Esophagus muscularis mucosa (tissue), 4 donors: ENCODE measurements at regions not wholly inside any gene's neighbourhood (a gene's known extent, or its start where the extent isn't known, plus 50 kb on each side); places are given as distances from the start of the nearest gene placed in this dataset.
"Not testable (repeated sequence)": the region's sequence is repeated elsewhere in the genome, so short reads cannot be mapped to it uniquely, and the experiment has no call there.

ENCODE experiments used
- DNase-seq: peaks from one replicate; pipeline ENCODE4 v3.0.0-alpha.2; 2017; ENCODE audit errors: extremely low spot score
- H3K27ac ChIP-seq, 4 donors: fragments of 200-600 bp; sonication (generic); replicated peaks in 1 of 4; 1 replicate in 3 of 4; 2 replicates in 1 of 4; pipeline ENCODE4 v1.5.1; 2016 to 2019; ENCODE audit warnings: mild to moderate bottlenecking in 1 of 4
- H3K27me3 ChIP-seq, 4 donors: fragments of 200-600 bp; sonication (generic); one replicate each; pipeline versions ENCODE4 v1.5.1 to v1.6.0; 2016 to 2019
- H3K36me3 ChIP-seq, 4 donors: fragments of 200-600 bp; sonication (generic); one replicate each; pipeline ENCODE4 v1.5.1; 2016 to 2019
- H3K4me1 ChIP-seq, 4 donors: fragments of 200-600 bp; sonication (generic); one replicate each; pipeline ENCODE4 v1.5.1; 2016 to 2019
- H3K4me3 ChIP-seq, 4 donors: fragments of 200-600 bp; sonication (generic); 1 replicate in 2 of 4; 2 replicates in 2 of 4; pipeline ENCODE4 v1.5.1; 2016 to 2019; ENCODE audit warnings: mild to moderate bottlenecking in 4 of 4, moderate library complexity in 1 of 4
- H3K9me3 ChIP-seq, 4 donors: fragments of 200-600 bp; sonication (generic); 1 replicate in 3 of 4; 2 replicates in 1 of 4; pipeline ENCODE4 v1.5.1; 2016 to 2019
- WGBS: methylation state at CpG from one replicate; pipeline ENCODE4 v1.1.5; 2018; 5-methylcytosine and 5-hydroxymethylcytosine counted together
- intact Hi-C: fragments of 100-400 bp; cut with DNase I; formaldehyde crosslinking; loops from one replicate; pipeline ENCODE4 v1.15.1; 2023
- TF ChIP-seq, protein P1 (sequence below), 3 experiments: fragments of 200-600 bp in 2 of 3; fragments of 450-650 bp in 1 of 3; sonication (generic) in 2 of 3; IDR thresholded peaks; one replicate each; pipeline ENCODE4 v1.5.1; 2017 to 2019; ENCODE audit warnings: antibody characterized with exemption in 3 of 3, mild to moderate bottlenecking in 2 of 3, moderate library complexity in 1 of 3

DNA sequence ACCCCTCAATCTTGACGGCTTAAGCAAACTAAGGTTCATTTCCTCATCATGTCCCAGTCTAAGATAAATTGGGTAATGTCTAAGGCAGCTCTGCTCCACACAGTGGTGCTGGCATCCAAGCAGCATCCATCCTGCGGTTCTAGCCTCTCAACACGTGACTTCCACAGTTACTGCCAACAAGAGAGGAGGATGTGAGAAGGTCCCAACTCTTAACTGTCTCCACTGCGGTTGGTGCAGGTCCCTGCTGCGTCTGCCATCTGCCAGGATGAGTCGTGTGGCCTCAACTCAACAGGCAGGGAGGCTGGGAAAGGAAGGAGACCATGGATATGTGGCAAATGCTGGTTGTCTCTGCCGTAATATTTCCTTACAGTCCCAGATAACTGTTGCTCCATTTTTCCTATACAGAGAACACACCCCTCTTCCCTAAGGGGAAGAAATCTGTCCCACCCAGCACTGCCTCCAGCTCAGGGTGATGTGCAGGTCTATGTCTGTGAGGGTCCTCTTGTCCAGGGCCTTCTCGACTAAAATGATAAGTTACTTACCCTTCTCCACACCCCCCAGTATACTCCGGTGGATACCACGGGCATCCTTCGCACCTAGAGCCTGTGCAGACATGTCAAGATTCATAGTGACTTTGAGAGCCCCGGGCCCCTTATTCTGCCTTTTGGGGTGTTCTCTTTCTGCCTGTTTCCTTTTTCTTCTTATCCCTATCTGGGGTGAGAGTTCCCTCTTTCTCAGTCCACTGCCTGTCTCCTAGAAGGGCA lies 64.7 kb downstream of the KCNJ18 start:
- no peak overlapping the region for H3K27ac ChIP-seq
- intact Hi-C loops = no loop called here
- WGBS = 70% methylated on average over 10 of the region's 12 CpGs
- peaks cover 0 to 4% (median 0%) of the 10 kb centered on the region in 4 donors for H3K27me3 ChIP-seq
- no peaks in the 10 kb centered on the region for H3K4me1 ChIP-seq
- H3K9me3 ChIP-seq = peaks cover 0 to 9% (median 0%) of the 10 kb centered on the region in 4 donors
- TF ChIP-seq, protein P1, sequence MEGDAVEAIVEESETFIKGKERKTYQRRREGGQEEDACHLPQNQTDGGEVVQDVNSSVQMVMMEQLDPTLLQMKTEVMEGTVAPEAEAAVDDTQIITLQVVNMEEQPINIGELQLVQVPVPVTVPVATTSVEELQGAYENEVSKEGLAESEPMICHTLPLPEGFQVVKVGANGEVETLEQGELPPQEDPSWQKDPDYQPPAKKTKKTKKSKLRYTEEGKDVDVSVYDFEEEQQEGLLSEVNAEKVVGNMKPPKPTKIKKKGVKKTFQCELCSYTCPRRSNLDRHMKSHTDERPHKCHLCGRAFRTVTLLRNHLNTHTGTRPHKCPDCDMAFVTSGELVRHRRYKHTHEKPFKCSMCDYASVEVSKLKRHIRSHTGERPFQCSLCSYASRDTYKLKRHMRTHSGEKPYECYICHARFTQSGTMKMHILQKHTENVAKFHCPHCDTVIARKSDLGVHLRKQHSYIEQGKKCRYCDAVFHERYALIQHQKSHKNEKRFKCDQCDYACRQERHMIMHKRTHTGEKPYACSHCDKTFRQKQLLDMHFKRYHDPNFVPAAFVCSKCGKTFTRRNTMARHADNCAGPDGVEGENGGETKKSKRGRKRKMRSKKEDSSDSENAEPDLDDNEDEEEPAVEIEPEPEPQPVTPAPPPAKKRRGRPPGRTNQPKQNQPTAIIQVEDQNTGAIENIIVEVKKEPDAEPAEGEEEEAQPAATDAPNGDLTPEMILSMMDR (IDR thresholded peaks at IDR 0.05) = no peak
- no peaks in the 10 kb centered on the region for H3K36me3 ChIP-seq
- H3K4me3 ChIP-seq = no peak overlapping the region
- no peak for DNase-seq

DNA sequence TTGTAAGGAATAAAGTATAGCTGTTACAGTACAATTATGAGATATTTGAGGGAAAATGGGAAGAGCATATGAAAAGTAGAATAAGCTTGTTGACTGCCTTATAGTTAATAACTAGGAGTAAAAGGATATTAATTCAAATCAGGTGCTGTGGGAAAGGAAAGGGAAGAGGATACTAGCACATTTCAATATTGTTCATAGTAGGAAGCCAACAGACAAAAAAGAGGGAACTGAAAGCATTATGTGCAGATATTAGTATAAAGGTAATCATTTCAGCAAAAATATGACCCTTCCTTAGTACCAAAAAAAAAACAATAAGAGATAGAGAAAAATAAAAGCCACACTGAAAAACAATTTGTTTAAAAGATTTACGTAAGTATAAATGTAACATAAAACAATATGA lies 67.3 kb downstream of the KCNJ18 start:
- H3K4me3 ChIP-seq, H3K4me1 ChIP-seq, H3K9me3 ChIP-seq, intact Hi-C loops, H3K27me3 ChIP-seq, H3K27ac ChIP-seq, H3K36me3 ChIP-seq, DNase-seq: not testable (repeated sequence)
- WGBS = no CpG with 5 or more reads among the region's 1 CpG

DNA sequence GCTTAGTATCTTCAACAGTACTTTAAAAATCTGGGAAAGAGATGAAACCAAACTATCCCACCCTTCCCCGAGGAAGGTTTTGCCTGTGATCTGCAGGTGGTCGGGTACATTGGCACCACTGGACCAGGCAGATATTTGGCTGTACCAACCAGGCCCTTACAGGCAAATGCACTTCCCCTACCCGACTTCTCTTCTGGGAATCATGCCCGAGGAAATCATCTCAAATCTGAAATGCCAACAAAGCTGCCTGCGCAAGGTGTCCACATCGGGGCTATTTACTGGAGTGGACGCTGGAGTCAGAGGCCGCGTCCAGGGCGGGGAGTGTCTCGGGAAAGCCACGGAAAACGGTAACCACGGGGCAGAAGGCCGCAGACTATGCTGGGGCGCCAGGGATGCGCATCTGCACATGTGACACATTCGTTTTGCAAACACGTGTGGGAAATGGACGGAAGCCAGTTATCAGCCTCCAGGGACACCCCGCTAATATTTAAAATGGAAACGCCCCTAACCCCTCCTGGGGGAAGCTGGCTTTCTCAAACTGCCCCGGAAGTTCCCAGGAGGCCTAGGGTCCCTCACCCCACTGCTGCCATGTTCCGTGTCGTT lies 71.5 kb downstream of the KCNJ18 start:
- H3K27me3 ChIP-seq, H3K4me3 ChIP-seq, DNase-seq, intact Hi-C loops, H3K36me3 ChIP-seq, H3K9me3 ChIP-seq, H3K27ac ChIP-seq, H3K4me1 ChIP-seq: not testable (repeated sequence)
- 86% methylated on average over 21 of the region's 25 CpGs for WGBS

DNA sequence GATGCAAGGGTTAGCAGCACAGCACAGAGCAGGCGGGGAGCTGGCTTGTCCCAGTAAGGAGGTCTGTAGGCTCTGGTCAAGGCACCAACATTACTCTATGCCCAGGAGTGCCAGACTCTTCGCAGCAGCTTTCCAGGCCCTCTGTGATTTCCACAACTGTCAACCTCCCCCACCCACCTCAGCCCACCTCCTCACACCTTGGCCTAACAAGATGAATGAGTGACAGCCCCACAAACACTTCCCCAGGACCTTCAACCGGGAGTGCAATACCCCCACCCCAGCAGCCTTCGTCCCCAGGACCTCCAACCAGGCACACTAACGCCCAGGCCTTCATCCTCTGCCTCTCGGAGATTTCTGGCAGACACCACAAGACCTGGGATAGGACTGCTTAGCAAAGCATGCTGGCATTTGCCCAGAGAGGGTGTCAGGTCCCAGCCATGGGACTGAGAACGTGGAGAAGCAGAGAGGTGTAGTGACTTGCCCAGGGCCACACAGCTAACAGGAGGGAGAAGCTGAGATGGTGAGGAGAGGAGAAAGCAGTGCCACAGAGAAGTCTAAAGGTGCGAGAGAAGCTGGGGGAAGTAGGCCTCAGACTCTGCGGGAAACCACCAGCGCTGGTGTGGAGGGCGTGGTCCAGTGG lies 73.4 kb downstream of the KCNJ18 start:
- H3K4me3 ChIP-seq, H3K27me3 ChIP-seq, H3K27ac ChIP-seq, intact Hi-C loops, H3K36me3 ChIP-seq, H3K9me3 ChIP-seq, H3K4me1 ChIP-seq: not testable (repeated sequence)
- peak; percentile 86 for DNase-seq
- 66% methylated on average over 11 of the region's 11 CpGs for WGBS

DNA sequence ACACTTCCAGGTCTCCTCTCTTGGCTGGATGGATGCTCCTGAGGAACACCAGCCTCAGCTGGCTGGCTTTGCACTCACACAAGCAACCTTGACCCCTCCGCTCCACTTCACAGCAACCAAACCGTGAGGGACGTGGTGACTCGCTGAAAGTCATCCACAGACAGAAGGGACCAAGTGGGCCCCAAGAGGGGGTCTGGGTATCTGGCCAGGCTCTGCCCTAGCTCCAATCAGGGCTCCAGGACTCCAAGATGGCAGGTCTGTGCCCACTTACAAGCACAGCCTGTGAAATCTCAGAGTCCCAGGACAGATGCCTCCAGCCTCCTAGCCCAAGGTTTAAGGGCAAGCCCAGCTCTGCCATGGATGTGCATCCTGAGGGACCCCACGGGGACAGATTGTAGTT lies 74.2 kb downstream of the KCNJ18 start:
- 81% methylated on average over 4 of the region's 5 CpGs for WGBS
- H3K36me3 ChIP-seq, H3K27me3 ChIP-seq, H3K4me3 ChIP-seq, H3K9me3 ChIP-seq, intact Hi-C loops, H3K4me1 ChIP-seq, H3K27ac ChIP-seq: not testable (repeated sequence)
- DNase-seq = peak; percentile 37

DNA sequence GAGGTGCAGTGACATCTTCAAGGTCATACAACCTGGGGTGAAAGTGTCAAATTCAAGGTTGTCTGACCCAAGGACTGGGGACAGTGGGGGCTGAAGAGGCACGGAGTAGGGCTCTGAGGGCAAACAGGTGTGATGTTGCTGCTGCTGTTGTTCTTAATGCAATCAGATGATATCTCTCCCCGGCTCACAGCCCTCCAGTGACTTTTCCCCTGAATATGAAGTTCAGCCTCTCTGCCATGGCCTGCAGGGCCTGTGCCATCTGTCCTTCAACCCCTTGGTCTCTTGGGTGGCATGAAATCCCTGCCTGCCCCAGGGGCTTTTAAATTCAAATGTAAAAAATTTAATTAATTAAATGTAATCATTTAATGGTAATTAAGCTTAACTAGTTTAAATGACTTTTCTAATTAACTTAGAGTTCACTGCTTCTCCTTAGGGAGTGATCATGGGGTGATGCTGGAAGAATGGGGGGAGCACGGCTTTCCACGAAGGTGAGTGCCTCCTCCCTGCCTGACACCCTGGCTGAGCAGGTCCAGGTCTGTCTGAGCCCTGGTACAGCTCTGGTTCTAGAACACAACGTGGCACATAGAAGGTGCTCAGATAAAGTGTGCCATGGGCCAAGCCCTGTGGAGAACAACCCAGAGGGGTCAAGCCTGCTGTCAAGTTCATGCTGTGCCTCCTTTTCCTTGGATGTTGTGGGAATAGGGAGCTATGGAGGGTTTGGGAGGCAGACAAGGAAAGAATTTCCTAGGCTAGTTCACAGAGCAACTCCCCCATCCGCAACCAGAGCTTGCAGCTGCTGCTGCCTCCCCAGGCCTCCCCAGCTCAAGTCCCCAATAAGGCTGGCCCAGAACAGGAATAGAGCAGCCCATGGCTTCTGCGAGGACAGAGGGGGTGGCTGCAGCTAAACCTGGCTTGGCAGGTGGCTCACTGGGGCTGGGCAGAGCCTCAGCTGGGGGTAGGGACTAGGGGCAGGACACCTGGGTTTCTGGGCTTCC lies 75.1 kb downstream of the KCNJ18 start:
- 58% methylated on average over 6 of the region's 7 CpGs for WGBS
- intact Hi-C loops = not testable (repeated sequence)

DNA sequence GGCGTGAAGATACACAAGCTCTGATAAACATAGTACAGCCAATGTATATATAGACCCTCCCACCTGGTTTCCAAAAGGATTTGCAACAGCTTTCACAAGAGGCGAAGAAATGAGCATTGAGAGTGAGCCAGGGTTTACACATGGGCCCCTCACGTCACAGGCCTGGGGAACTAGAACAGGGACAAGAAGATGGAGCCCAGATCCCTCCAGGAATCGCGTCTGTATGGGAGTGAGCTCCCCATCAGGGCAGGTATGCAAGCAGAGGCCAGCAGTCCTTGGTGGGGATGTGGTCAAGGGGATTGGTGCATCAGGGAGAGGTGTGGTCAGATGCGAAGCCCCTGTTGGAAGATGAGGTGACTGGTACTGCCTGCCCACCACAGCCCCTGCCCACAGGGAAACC lies 75.9 kb downstream of the KCNJ18 start:
- WGBS = 59% methylated on average over 6 of the region's 6 CpGs
- H3K4me1 ChIP-seq, H3K27me3 ChIP-seq, H3K36me3 ChIP-seq, H3K27ac ChIP-seq, H3K4me3 ChIP-seq, intact Hi-C loops, H3K9me3 ChIP-seq: not testable (repeated sequence)
- peak; percentile 91 for DNase-seq

More for the DNA sequence above, 75.1 kb downstream of the KCNJ18 start:
- DNase-seq = peak; percentile 85
- not testable (repeated sequence) for H3K4me1 ChIP-seq, H3K27ac ChIP-seq, H3K27me3 ChIP-seq, H3K4me3 ChIP-seq, H3K36me3 ChIP-seq, H3K9me3 ChIP-seq

DNA sequence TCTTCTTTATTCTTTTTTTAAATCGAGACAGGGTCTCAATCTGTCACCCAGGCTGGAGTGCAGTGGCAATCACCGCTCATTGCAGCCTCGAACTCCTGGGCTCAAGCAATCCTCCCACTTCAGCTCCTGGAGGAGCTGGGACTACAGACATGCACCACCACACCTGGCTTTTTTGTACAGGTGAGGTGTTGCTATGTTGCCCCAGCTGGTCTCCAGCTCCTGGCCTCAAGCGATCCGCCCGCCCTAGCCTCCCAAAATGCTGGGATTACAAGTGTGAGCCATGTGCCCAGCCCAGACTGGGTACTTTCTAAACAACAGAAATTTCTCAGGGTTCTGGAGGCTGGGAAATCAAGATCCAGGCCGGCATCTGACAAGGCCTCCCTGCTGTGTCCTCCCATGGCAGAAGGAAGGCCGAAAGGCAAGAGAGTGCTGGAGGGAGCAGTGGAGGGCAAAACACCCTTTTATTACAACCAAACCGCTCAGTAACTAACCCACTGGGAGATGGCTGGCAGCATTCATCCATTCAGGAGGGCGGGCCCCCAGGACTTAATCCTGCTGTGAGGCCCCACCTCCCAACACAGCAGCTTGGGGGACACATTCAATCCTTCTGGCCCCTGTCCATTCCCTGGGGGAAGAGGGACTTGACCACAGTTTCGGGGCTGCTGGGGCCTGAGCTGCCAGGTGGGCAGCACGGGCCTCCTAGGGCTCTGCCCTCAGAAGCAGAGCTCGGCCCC lies 76.6 kb downstream of the KCNJ18 start:
- peak; percentile 91 for DNase-seq
- H3K27me3 ChIP-seq, H3K4me1 ChIP-seq, H3K27ac ChIP-seq, intact Hi-C loops, H3K9me3 ChIP-seq, H3K36me3 ChIP-seq, H3K4me3 ChIP-seq: not testable (repeated sequence)
- WGBS = 82% methylated on average over 12 of the region's 13 CpGs

DNA sequence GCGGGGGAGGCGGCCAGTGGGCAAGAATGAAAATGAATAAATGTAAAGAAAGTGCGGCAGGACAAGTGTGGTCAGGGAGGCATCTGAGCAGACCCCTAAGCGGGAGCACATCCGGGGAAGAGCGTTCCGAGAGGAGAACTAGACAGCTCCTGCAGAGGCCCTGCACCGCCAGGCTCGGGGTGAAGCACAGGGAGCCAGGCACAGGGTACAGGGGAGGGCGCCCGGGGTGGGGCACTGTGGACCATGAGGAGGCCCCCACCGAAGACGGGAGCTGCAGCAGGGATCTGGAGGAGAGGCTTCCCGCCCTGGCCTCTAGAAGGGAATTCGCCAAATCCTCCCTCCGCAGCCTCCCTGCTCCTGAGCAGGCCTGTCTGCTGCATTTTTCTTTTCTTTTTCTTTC lies 77.5 kb downstream of the KCNJ18 start:
- intact Hi-C loops, H3K36me3 ChIP-seq, H3K9me3 ChIP-seq, H3K4me3 ChIP-seq, H3K27ac ChIP-seq, H3K27me3 ChIP-seq, H3K4me1 ChIP-seq: not testable (repeated sequence)
- peak; percentile 29 for DNase-seq
- WGBS = 95% methylated on average over 14 of the region's 16 CpGs

DNA sequence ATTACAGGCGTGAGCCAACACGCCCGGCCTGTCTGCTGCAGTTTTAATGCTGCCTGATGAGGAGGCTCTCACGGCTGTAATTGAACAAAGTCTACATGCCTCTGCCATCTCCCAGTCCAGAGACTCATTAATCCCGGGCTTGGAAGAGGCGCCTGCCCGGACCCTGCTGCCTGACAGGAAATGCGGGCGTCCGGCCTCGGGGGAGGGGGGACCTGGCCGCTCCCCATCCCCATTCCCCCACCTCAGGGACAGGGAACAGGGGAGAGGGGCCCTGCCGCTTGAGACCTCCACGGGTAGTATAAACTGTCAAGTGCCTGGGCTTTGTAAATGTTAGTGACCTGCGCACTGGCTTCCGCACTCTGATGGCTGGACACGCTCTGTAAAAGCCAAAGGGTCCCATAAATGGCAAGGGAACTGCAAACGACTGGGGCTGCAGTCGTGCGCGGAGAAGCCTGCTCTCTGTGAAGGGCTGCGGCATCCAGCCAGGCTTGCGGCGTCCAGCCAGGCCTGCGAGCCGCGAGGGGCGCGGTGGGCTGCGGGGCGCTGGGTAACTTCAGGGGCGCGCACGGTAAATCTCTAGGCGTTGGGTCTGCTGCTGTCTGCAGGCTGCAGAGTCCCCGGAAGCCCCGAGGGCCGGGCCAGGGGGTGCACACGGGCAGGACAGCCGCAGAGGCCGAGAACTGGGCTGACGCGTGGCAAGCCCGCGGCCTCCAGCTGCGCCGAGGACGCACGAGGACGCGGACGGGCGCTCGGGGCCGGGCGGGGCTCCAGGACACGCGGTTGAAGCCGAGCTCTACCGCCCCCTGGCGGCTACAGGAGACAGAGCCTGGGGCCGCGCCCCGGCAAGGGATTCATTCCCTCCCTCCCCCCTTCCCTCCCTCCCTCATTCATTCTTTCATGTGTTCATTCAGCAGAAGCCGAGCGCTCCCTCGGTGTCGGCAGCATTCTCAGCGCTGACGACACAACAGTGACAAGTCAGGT lies 78.4 kb downstream of the KCNJ18 start:
- H3K27ac ChIP-seq, intact Hi-C loops, H3K27me3 ChIP-seq, H3K4me1 ChIP-seq, H3K36me3 ChIP-seq, H3K9me3 ChIP-seq: not testable (repeated sequence)
- peak; percentile 10 for DNase-seq
- 40% methylated on average over 1 of the region's 70 CpGs for WGBS
- H3K4me3 ChIP-seq = peak overlapping the region in 2 of 4 donors; percentile 18 to 25
